HG03558 (cell line): ENCODE measurements at regions not wholly inside any gene's neighbourhood (a gene's known extent, or its start where the extent isn't known, plus 50 kb on each side); places are given as distances from the start of the nearest gene placed in this dataset.

Experiments used
- ATAC-seq: cut with Tn5 transposase; IDR thresholded peaks from one replicate; pipeline ENCODE4 v1.9.1; 2021; ENCODE audit warnings: moderate number of reproducible peaks; ENCODE audit not compliant: unreplicated experiment; ENCODE audit errors: extremely low read depth

GRCh38 chr16:86015606-86016005 is 116.6 kb downstream of the IRF8 start:
- ATAC-seq: no peak

GRCh38 chr16:86016201-86016965 is 117.4 kb downstream of the IRF8 start:
- no peak for ATAC-seq

- ATAC-seq: no peak
These were observed 119.1 kb downstream of the IRF8 start for GRCh38 chr16:86018071-86018470.

- ATAC-seq: no peak
These were observed 119.5 kb downstream of the IRF8 start for GRCh38 chr16:86018487-86018886.

GRCh38 chr16:86018941-86019340 is 120.0 kb downstream of the IRF8 start:
- ATAC-seq: no peak

GRCh38 chr16:86019446-86020047 is 120.6 kb downstream of the IRF8 start:
- ATAC-seq: no peak

- ATAC-seq: no peak
These were observed 122.0 kb downstream of the IRF8 start for GRCh38 chr16:86020971-86021370.

- no peak for ATAC-seq
These were observed 123.5 kb downstream of the IRF8 start for GRCh38 chr16:86022381-86022960.

- no peak for ATAC-seq
These were observed 125.2 kb downstream of the IRF8 start for GRCh38 chr16:86024210-86024609.

GRCh38 chr16:86025706-86026105 is 126.7 kb downstream of the IRF8 start:
- no peak for ATAC-seq

GRCh38 chr16:86026171-86026910 is 127.4 kb downstream of the IRF8 start:
- no peak for ATAC-seq

- ATAC-seq: no peak
These were observed 128.0 kb downstream of the IRF8 start for GRCh38 chr16:86026916-86027315.

- no peak for ATAC-seq
These were observed 128.6 kb downstream of the IRF8 start for GRCh38 chr16:86027373-86028126.

GRCh38 chr16:86029131-86029741 is 130.3 kb downstream of the IRF8 start:
- ATAC-seq: no peak

- ATAC-seq: no peak
These were observed 131.2 kb downstream of the IRF8 start for GRCh38 chr16:86030116-86030515.

- no peak for ATAC-seq
These were observed 132.2 kb downstream of the IRF8 start for GRCh38 chr16:86031141-86031678.

- no peak for ATAC-seq
These were observed 134.1 kb downstream of the IRF8 start for GRCh38 chr16:86033016-86033474.

- no peak for ATAC-seq
These were observed 135.0 kb downstream of the IRF8 start for GRCh38 chr16:86033971-86034370.

- no peak for ATAC-seq
These were observed 135.5 kb downstream of the IRF8 start for GRCh38 chr16:86034421-86034919.
